Adrenal gland (tissue), 9 donors: ENCODE measurements at regions not wholly inside any gene's neighbourhood (a gene's known extent, or its start where the extent isn't known, plus 50 kb on each side); places are given as distances from the start of the nearest gene placed in this dataset.

Experiments used
- DNase-seq, 7 donors: peaks; one replicate each; pipeline ENCODE4 v3.0.0-alpha.2; 2019 to 2020
- H3K27ac ChIP-seq, 5 donors: fragments of 200-600 bp; sonication (generic) in 4 of 5; 1 replicate in 3 of 5; 2 replicates in 2 of 5; pipeline versions ENCODE4 v1.5.1 to v1.8.0; 2016 to 2020; ENCODE audit warnings: mild to moderate bottlenecking in 1 of 5
- H3K27me3 ChIP-seq: fragments of 200-600 bp; 2 replicates; pipeline ENCODE4 v1.8.0; 2021
- H3K36me3 ChIP-seq, 2 donors: fragments of 200-600 bp; replicated peaks in 1 of 2; 1 replicate in 1 of 2; 2 replicates in 1 of 2; pipeline versions ENCODE4 v1.5.1 to v1.8.0; 2018 to 2022
- H3K4me1 ChIP-seq, 2 donors: fragments of 200-600 bp; replicated peaks in 1 of 2; 1 replicate in 1 of 2; 2 replicates in 1 of 2; pipeline versions ENCODE4 v1.5.1 to v1.8.0; 2018 to 2021
- H3K4me3 ChIP-seq, 4 donors: fragments of 200-600 bp; sonication (generic) in 3 of 4; one replicate each; pipeline ENCODE4 v1.5.1; 2016 to 2018
- H3K9me3 ChIP-seq, 3 donors: fragments of 200-600 bp; sonication (generic) in 1 of 3; replicated peaks in 1 of 3; 1 replicate in 2 of 3; 2 replicates in 1 of 3; pipeline versions ENCODE4 v1.5.1 to v1.8.0; 2016 to 2021
- POLR2A ChIP-seq, 2 donors: fragments of 450-650 bp; IDR thresholded peaks; one replicate each; pipeline ENCODE4 v1.6.1; 2017; ENCODE audit warnings: antibody characterized with exemption in 2 of 2, mild to moderate bottlenecking in 2 of 2, moderate library complexity in 1 of 2
- WGBS, 4 donors: extraction: QIAGEN DNeasy Blood & Tissue Kit in 2 of 4; methylation state at CpG; one replicate each; pipeline versions ENCODE4 v1.1.5 to v1.1.7; 2013 to 2017; 5-methylcytosine and 5-hydroxymethylcytosine counted together
- intact Hi-C, 2 donors: fragments of 100-400 bp; cut with DNase I; formaldehyde crosslinking; loops; one replicate each; pipeline versions ENCODE4 v1.14.1 to v1.15.0; 2022 to 2023
- TF ChIP-seq, protein P1 (sequence below), 6 experiments: fragments of 450-650 bp in 4 of 6; fragments of 200-600 bp in 2 of 6; sonication (generic) in 1 of 6; IDR thresholded peaks; 1 replicate in 5 of 6; 2 replicates in 1 of 6; pipeline versions ENCODE4 v1.5.1 to v1.8.0; 2016 to 2021; ENCODE audit warnings: antibody characterized with exemption in 6 of 6, mild to moderate bottlenecking in 2 of 6, moderate library complexity in 1 of 6
- donor health status: healthy with polysubstance abuse.
- donor health status: Bipolar disorder and iron deficiency.
- donor health status: DM: yes; HTN: yes; CAD: no.
- donor health status: DM: no; HTN: no; CAD: no.
- donor health status: DM: no; HTN: no; CAD: no.

DNA sequence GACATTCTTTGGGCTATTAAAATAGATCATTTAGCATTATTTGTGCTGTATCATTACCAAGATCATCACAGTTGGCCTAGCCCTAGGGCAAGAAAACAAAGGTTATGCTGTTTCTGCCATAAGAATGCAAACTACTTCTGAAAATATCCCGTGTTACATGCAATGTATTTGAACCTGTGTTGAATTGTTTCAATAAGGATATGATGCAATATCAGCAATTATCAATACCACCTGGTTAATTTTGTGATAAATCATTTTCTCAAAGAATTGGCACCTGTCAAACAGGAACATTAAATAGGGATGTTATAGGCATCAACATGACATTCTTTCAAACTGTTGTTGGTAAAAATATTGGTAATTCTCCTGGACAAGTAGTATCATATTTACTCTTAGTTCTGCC lies 2002.0 kb upstream of the CDH9 start:
- Histone ChIP-seq H3K4me1 (no peaks in the 10 kb centered on the region), H3K9me3 (no peaks in the 10 kb centered on the region), H3K27ac (no peak overlapping the region), H3K4me3 (no peak overlapping the region), H3K36me3 (no peaks in the 10 kb centered on the region), H3K27me3 (no peaks in the 10 kb centered on the region)
- TF ChIP-seq, protein P1, sequence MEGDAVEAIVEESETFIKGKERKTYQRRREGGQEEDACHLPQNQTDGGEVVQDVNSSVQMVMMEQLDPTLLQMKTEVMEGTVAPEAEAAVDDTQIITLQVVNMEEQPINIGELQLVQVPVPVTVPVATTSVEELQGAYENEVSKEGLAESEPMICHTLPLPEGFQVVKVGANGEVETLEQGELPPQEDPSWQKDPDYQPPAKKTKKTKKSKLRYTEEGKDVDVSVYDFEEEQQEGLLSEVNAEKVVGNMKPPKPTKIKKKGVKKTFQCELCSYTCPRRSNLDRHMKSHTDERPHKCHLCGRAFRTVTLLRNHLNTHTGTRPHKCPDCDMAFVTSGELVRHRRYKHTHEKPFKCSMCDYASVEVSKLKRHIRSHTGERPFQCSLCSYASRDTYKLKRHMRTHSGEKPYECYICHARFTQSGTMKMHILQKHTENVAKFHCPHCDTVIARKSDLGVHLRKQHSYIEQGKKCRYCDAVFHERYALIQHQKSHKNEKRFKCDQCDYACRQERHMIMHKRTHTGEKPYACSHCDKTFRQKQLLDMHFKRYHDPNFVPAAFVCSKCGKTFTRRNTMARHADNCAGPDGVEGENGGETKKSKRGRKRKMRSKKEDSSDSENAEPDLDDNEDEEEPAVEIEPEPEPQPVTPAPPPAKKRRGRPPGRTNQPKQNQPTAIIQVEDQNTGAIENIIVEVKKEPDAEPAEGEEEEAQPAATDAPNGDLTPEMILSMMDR (IDR thresholded peaks at IDR 0.05): no peak
- no peak for TF ChIP-seq POLR2A (IDR thresholded peaks at IDR 0.05)
- WGBS, 4 donors: 73 to 87% (median 75%) methylated on average over 1 of the region's 1 CpG
- intact Hi-C loops: no loop called here
- DNase-seq: no peak

DNA sequence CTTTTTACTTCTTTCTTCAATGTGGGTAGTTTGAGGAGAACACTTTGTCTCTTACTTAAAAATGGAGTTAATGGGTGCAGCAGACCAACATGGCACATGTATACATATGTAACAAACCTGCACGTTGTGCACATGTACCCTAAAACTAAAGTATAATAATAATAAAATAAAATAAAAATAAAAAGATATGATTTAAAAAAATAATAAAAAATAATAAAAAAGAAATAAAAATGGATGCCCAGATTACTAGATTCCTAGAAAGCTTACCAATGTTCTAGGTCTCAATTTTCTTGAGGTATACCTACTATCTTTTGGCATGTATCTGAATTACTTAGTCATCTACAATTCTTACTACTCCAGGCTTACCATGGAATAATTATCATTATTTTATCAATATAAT lies 2001.6 kb upstream of the CDH9 start:
- H3K36me3 ChIP-seq: no peaks in the 10 kb centered on the region
- H3K4me3 ChIP-seq: no peak overlapping the region
- WGBS, 4 donors: 65 to 71% (median 68%) methylated on average over 1 of the region's 1 CpG
- no peak for DNase-seq
- intact Hi-C loops: no loop called here
- H3K27me3 ChIP-seq: no peaks in the 10 kb centered on the region
- TF ChIP-seq, protein P1 (IDR thresholded peaks at IDR 0.05): no peak
- TF ChIP-seq POLR2A (IDR thresholded peaks at IDR 0.05): no peak
- no peaks in the 10 kb centered on the region for H3K4me1 ChIP-seq
- no peak overlapping the region for H3K27ac ChIP-seq
- H3K9me3 ChIP-seq: no peaks in the 10 kb centered on the region

DNA sequence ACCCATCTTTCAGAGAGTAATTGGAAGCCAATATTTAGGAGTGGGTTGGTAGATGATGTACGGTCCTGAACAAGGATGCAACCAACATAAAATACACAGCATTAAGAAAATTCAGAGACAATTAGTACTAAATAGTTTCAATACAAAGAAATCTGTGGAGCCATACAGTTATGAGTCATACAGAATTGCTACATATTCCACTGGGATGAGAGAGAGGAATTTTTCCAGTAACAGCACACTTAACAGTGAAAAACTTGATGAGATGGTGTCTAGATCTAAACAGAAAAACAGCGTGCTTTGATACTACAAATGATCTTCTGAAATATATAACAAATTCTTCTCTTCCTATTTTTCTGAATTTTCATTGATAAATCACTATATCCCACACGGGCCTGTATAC lies 1999.3 kb upstream of the CDH9 start:
- TF ChIP-seq, protein P1 (IDR thresholded peaks at IDR 0.05): no peak
- no peak for TF ChIP-seq POLR2A (IDR thresholded peaks at IDR 0.05)
- 51 to 76% (median 62%) methylated on average over 3 of the region's 3 CpGs for WGBS, 4 donors
- intact Hi-C loops: no loop called here
- DNase-seq: no peak
- Histone ChIP-seq H3K4me3 (no peak overlapping the region), H3K9me3 (no peaks in the 10 kb centered on the region), H3K36me3 (no peaks in the 10 kb centered on the region), H3K27ac (no peak overlapping the region), H3K27me3 (no peaks in the 10 kb centered on the region), H3K4me1 (no peaks in the 10 kb centered on the region)

DNA sequence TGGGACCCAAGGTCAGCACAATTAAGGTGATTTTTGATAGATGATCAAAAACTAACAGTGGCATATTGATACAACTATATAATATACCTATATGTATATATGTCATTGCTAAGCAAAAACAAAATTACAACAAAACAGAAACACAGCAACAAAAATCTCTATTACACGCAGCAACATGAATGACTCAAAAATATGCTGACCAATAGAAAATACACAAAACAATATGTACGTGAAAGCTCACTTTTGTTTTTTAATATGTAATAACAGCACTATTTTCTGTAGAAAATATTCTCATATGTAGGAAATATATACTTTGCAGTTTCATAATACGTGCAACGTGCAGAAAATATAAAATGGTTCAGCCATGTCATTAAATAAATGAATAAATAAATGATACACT lies 1985.7 kb upstream of the CDH9 start:
- Histone ChIP-seq H3K4me1 (no peaks in the 10 kb centered on the region), H3K9me3 (no peaks in the 10 kb centered on the region), H3K27me3 (no peaks in the 10 kb centered on the region), H3K27ac (no peak overlapping the region), H3K4me3 (no peak overlapping the region), H3K36me3 (no peaks in the 10 kb centered on the region)
- TF ChIP-seq, protein P1 (IDR thresholded peaks at IDR 0.05): no peak
- no peak for TF ChIP-seq POLR2A (IDR thresholded peaks at IDR 0.05)
- 82 to 92% (median 86%) methylated on average over 4 of the region's 4 CpGs for WGBS, 4 donors
- intact Hi-C loops: no loop called here
- DNase-seq: no peak
